Fibroblast of pulmonary artery (primary cell): ENCODE measurements at regions not wholly inside any gene's neighbourhood (a gene's known extent, or its start where the extent isn't known, plus 50 kb on each side); places are given as distances from the start of the nearest gene placed in this dataset.

Experiments used
- DNase-seq: peaks from one replicate; pipeline ENCODE4 v3.0.0-alpha.2; 2010; ENCODE audit warnings: low read depth
- H3K4me3 ChIP-seq: replicated peaks from 2 replicates; pipeline ENCODE4 v1.5.1; 2011; ENCODE audit warnings: low read depth, mild to moderate bottlenecking, control low read depth, low read length, moderate library complexity
- TF ChIP-seq, protein P1 (sequence below): IDR thresholded peaks from 2 replicates; pipeline ENCODE4 v1.5.1; 2011; ENCODE audit warnings: mild to moderate bottlenecking, control low read depth, low read length, inconsistent platforms; ENCODE audit errors: missing control alignments

DNA sequence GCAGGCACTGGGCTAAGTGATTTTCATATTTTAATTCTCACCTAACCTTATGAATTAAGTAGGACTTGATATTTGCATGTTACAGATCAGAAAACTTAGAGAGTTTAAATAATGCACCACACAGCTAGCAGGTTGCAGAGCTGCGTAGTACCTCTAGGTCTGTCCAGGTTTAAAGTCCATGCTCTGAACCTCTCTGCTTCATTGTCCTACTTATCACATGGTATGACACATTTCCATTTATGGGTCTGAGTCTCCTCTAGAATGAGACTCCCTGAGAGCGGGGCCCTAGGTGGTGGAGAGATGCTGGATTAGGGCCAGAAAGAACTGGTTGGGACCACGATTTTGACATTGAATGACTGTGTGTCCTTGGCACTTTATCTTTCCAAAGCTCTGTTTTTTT is 102.5 kb upstream of the USP24 start:
- TF ChIP-seq, protein P1, sequence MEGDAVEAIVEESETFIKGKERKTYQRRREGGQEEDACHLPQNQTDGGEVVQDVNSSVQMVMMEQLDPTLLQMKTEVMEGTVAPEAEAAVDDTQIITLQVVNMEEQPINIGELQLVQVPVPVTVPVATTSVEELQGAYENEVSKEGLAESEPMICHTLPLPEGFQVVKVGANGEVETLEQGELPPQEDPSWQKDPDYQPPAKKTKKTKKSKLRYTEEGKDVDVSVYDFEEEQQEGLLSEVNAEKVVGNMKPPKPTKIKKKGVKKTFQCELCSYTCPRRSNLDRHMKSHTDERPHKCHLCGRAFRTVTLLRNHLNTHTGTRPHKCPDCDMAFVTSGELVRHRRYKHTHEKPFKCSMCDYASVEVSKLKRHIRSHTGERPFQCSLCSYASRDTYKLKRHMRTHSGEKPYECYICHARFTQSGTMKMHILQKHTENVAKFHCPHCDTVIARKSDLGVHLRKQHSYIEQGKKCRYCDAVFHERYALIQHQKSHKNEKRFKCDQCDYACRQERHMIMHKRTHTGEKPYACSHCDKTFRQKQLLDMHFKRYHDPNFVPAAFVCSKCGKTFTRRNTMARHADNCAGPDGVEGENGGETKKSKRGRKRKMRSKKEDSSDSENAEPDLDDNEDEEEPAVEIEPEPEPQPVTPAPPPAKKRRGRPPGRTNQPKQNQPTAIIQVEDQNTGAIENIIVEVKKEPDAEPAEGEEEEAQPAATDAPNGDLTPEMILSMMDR: no peak
- H3K4me3 ChIP-seq: no peak overlapping the region
- DNase-seq: no peak

DNA sequence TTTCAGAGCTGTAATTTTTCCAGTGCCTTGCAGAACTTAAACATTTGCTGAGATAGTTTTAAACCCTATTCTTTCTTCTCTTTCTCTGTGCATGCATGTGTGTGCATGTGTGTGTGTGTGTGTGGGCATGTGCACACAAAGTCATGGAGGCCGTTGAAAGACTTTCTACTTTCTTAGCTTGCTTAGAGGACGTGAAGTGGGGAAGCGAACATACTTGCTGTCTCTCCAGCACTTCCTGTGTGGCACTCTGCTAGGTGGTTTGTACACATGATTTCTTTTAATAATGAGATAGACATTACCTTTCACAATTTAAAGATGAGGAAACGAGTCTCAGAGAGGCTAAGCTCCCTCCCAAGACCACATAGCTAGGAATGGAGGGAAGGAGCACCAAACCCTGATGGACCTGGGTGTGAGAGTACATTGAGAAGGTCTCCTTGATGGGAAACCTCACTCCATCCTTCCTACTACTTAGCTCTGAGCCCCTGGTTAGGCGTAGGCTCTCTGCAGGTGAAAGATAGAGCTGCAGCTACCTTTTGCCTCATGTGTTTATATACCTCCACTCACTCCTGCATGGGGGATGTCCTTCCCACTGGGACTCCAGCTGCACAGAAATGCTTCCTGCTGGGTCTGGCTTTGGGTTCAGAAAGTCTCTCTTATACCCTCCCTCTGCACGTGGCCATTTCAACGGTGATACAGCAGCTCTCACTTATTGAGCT is 101.9 kb upstream of the USP24 start:
- no peak overlapping the region for H3K4me3 ChIP-seq
- DNase-seq: no peak
- TF ChIP-seq, protein P1: no peak

DNA sequence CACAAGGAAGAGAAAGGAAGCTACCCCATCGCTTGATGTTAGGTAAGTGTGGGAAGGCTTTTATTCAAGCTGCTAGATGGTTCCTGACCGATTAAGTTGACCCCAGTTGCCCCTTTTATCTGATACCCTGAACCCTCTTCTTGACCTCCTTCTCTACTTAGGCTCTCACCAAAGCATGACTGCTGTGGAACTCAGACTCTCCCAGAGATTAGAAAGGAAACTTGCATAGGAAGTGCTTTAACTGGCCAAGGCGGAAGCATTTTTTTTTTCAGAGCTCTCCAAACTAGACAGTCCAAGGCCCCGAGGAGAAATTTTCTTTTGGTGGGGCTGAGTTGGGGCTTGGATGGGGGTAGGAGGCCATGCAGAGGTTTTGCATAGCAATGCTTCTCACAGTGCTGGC is 101.3 kb upstream of the USP24 start:
- TF ChIP-seq, protein P1: no peak
- DNase-seq: no peak
- H3K4me3 ChIP-seq: no peak overlapping the region

DNA sequence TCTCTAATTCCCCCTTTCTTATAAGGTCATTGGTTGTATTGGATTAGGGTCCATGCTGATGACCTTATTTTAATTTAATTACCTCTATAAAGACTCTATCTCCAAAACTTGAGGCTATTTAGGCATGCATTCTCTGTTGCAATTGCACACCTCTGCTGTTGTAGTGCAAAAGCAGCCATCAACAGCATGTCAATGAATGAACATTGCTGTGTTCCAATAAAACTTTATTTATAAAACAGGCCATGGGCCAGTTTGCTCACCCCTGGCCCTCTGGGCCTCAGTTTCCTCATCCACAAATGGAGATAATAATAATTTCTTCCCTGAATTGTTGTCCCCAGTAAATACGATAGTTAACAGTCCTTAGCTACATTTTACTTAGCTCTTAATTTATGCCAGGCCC is 100.4 kb upstream of the USP24 start:
- H3K4me3 ChIP-seq: no peak overlapping the region
- DNase-seq: no peak
- TF ChIP-seq, protein P1: no peak

DNA sequence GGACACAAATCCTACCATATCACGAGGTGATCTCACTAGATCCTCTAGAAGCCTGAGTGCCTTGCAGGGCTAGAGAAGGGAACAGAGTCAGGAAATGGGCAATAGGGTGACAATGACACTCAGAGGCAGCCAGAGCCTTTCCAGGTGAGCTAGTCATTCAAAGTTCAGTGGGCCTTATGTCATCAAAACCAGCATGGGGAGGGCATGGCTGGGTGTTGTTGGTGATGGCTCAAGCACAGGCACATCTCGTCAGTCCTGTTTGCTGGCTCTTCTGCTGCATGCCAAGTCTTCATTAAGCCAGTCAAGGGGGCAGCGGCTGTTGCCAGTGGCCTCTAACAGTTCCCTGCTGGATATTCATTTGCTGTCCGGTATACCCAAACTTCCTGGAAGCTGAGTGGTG is 99.6 kb upstream of the USP24 start:
- no peak overlapping the region for H3K4me3 ChIP-seq
- no peak for DNase-seq
- TF ChIP-seq, protein P1: no peak

DNA sequence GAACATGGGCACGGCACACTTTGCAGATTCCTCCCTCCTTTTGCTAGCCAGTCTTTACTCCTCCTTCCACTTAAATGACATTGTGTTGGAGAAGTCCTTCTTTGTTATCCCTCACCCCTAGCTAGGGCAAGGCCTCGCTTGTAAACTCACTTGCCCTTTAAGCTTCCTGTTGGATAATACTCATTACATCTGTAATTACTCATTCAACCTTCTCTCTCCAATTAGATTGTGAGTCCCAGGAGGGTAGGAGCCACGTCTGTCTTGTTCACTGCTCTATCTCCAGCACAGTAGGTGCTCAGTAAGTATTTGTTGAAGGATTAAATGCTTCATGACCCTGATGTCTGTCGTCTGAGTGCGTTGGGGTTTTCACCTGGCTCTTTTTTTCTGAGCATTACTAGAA is 98.7 kb upstream of the USP24 start:
- DNase-seq: no peak
- H3K4me3 ChIP-seq: no peak overlapping the region
- TF ChIP-seq, protein P1: no peak

DNA sequence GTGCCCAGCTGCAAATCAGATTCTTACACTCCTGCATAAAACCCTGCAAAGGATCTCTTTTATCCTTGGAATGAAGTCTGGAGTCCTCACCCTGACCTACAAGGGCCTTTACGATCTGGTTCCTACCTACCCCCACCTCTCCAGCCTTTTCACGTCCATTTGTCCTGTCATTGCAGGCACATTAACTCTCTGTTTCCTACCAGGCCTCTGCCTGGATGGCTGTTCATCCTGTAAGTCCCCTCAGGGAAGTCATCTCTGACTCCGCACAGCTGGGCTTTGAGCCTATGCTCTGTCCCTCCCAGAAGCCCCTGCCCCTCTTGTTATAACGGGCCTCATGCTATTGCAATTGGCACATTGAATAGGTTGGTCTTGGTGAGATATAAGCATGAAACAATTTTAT is 96.8 kb upstream of the USP24 start:
- no peak for DNase-seq
- no peak overlapping the region for H3K4me3 ChIP-seq
- TF ChIP-seq, protein P1: no peak
